NCI-H1092 treated with DMSO at 0.1 percent for 48 hours (cell line): ENCODE measurements at regions not wholly inside any gene's neighbourhood (a gene's known extent, or its start where the extent isn't known, plus 50 kb on each side); places are given as distances from the start of the nearest gene placed in this dataset.
"Not testable (repeated sequence)": the region's sequence is repeated elsewhere in the genome, so short reads cannot be mapped to it uniquely, and the experiment has no call there.

ENCODE experiments used
- DNase-seq: peaks from one replicate; lab custom pipeline; 2025; lab: John Stamatoyannopoulos, UW

GRCh38 chr14:38583471-38583870, 327.6 kb upstream of the CLEC14A start:
- no peak for DNase-seq

GRCh38 chr14:38578278-38578681, 322.4 kb upstream of the CLEC14A start:
- DNase-seq: no peak

- no peak for DNase-seq
Measured at GRCh38 chr14:38567703-38568102, 311.8 kb upstream of the CLEC14A start.

GRCh38 chr14:38561657-38562056, 305.8 kb upstream of the CLEC14A start:
- DNase-seq: no peak

- DNase-seq: no peak
Measured at GRCh38 chr14:38559711-38560110, 303.8 kb upstream of the CLEC14A start.

GRCh38 chr14:38557391-38557790, 301.5 kb upstream of the CLEC14A start:
- not testable (repeated sequence) for DNase-seq

- no peak for DNase-seq
Measured at GRCh38 chr14:38556252-38556651, 300.4 kb upstream of the CLEC14A start.

GRCh38 chr14:38554026-38554425, 298.1 kb upstream of the CLEC14A start:
- DNase-seq: no peak

GRCh38 chr14:38553586-38553985, 297.7 kb upstream of the CLEC14A start:
- DNase-seq: no peak

- no peak for DNase-seq
Measured at GRCh38 chr14:38549564-38549963, 293.7 kb upstream of the CLEC14A start.

- no peak for DNase-seq
Measured at GRCh38 chr14:38547961-38548490, 292.1 kb upstream of the CLEC14A start.

GRCh38 chr14:38546932-38547551, 291.1 kb upstream of the CLEC14A start:
- DNase-seq: no peak

- DNase-seq: no peak
Measured at GRCh38 chr14:38544776-38545175, 288.9 kb upstream of the CLEC14A start.

- not testable (repeated sequence) for DNase-seq
Measured at GRCh38 chr14:38543851-38544250, 288.0 kb upstream of the CLEC14A start.

GRCh38 chr14:38538053-38538452, 282.2 kb upstream of the CLEC14A start:
- DNase-seq: not testable (repeated sequence)

GRCh38 chr14:38536376-38537038, 280.6 kb upstream of the CLEC14A start:
- DNase-seq: no peak

GRCh38 chr14:38528582-38528981, 272.7 kb upstream of the CLEC14A start:
- no peak for DNase-seq

GRCh38 chr14:38527502-38527878, 271.6 kb upstream of the CLEC14A start:
- no peak for DNase-seq

- no peak for DNase-seq
Measured at GRCh38 chr14:38526826-38527501, 271.1 kb upstream of the CLEC14A start.

GRCh38 chr14:38524636-38525509, 269.0 kb upstream of the CLEC14A start:
- DNase-seq: no peak

GRCh38 chr14:38522724-38523123, 266.8 kb upstream of the CLEC14A start:
- no peak for DNase-seq

GRCh38 chr14:38521591-38521990, 265.7 kb upstream of the CLEC14A start:
- no peak for DNase-seq
